ENCODE measurements at regions not wholly inside any gene's neighbourhood (a gene's known extent, or its start where the extent isn't known, plus 50 kb on each side); places are given as distances from the start of the nearest gene placed in this dataset.
"Not testable (repeated sequence)": the region's sequence is repeated elsewhere in the genome, so short reads cannot be mapped to it uniquely, and the experiment has no call there.

DNA sequence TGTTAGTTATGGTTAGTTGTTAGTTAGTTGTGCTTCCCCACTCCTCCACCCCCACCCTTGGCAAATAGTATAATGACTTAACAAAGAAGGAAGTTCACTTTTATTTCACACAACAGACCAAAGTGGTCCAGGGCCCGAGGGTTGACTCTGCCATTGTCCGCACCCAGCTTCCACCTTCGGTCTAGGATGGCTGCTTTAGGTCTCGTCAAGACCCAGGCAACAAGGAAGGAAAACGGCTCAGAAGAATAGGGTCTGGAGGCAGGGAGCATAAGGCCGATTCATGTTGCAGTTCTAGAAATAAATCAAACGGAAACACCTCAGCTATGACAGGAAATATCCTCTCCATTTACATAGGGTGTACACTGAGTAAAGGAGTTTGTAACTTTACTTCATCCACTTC lies 206.0 kb upstream of the CXCR4 start:
- DNase-seq (ENCODE audit: low spot score) = no peak

DNA sequence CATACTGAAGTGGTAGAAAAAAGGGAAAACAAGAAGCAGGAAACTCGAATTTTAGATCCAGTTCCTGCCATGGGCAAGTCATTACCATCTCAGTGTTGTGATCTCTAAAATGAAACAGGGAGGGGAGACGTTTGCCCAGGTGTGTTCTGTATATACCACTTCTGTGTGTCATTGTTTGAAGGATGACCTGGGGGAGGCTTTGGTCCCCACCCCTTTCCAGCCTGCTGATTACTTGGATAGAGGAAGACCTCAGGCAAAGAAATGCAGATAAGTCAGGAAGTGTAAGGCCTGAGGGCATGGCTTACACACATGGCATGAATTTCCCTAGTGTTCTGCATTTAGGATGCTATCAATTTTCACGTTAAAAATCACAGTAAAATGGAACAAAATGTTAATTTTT lies 205.2 kb upstream of the CXCR4 start:
- no peak for DNase-seq (ENCODE audit: low spot score)

GRCh38 chr2:136322428-136322827 lies 204.5 kb upstream of the CXCR4 start:
- DNase-seq (ENCODE audit: low spot score) = no peak

DNA sequence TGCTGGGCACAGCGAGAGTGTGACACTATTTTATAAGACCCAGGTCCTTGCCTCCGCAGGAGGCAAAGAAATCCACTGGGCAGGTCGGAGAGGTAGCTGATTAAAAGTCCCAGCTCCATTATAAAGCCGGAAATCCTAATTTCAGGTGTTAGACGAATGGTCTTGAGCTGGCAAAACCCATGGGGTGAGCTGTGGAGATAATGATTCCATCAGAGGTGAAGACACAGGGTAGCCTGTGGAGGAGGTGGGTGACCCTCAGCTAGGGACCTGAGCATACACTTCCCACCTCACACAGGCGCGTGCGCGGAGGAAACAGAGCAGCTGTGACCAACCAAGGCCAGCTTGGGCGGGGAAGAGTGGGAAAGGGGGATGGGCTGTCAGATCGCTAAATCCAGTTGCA lies 201.7 kb upstream of the CXCR4 start:
- DNase-seq (ENCODE audit: low spot score) = no peak

DNA sequence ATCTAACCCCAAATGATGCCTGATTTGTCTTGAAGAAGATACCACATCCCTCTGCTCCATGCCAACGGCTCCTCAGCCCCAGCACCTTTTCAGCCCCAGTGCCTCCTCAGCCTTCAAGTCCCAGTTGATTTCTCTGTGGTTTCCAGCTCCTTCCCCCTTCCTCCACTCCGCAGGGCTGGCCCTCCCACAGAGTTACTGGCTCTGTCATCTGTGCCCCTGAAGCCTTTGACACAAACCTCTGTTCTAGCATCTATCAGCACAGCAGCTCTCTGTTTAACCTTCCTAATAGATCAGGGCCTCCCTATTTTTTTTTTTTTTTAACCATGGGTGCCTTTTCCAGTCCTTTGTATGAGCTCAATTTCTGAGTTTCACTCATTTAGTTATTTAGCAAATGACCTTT lies 201.3 kb upstream of the CXCR4 start:
- DNase-seq (ENCODE audit: low spot score) = no peak

GRCh38 chr2:136314240-136314639 lies 196.3 kb upstream of the CXCR4 start:
- no peak for DNase-seq (ENCODE audit: low spot score)

- not testable (repeated sequence) for DNase-seq (ENCODE audit: low spot score)
Observed at GRCh38 chr2:136312568-136312967, 194.6 kb upstream of the CXCR4 start.

DNA sequence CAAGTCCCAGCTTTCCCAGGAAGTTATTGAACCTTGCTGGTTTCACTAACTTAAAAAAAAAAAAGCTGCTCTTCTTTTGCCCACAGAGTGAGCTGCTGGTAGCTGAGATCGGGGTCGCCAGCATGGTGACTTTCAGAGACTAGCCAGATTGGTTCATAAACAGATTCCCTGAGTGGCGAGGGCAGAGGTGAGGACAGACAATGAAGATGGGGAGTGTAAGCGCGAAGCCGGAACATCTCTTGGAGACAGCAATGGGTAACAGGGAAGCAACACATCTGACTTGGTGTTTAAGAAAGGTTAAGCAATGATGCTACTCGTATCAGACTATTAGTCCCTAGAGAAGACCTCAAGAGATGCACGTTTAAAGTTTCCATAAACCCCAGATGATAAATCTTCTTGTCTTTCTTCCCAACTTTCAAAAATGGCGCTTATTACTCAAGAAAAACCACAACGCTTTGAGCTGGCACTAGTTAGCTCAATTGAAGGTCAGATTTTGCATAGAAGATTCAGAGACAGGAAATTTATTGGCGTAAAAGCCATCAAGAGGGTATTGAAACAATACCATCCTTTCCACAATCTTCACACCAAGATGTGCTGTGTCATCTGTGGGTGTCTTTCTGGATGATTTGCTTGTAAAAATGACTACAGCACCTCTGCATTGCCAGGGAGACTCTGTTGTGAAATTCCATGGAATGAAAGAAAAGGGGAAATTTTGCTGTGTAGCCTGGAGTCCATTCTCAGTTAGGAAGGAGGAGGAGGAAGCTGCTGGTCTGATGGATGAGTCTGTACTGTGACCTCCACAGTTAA lies 193.1 kb upstream of the CXCR4 start:
- DNase-seq (ENCODE audit: low spot score) = no peak

- DNase-seq (ENCODE audit: low spot score) = no peak
Observed at GRCh38 chr2:136310005-136310495, 192.1 kb upstream of the CXCR4 start.

DNA sequence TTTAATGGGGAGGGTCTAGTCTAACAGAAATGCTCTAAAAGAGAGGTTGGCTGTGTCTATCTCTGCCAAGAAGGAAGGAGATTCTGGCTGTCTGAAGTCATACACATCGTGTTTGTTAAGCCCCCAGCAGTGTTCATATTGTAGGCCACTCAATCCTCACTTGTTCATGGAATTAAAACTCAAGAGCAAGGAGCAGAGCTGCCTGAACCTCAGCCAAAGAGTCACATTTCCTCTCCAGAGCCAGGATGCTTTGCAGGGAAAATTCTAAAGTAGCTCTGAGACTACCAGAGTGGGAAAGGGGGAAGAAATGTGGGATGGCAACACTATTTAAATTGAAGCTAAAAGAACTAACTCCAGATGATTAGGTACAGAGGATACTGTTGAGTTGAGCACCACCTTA lies 190.7 kb upstream of the CXCR4 start:
- DNase-seq (ENCODE audit: low spot score) = no peak

- DNase-seq (ENCODE audit: low spot score) = no peak
Observed at GRCh38 chr2:136306836-136307235, 188.9 kb upstream of the CXCR4 start.

DNA sequence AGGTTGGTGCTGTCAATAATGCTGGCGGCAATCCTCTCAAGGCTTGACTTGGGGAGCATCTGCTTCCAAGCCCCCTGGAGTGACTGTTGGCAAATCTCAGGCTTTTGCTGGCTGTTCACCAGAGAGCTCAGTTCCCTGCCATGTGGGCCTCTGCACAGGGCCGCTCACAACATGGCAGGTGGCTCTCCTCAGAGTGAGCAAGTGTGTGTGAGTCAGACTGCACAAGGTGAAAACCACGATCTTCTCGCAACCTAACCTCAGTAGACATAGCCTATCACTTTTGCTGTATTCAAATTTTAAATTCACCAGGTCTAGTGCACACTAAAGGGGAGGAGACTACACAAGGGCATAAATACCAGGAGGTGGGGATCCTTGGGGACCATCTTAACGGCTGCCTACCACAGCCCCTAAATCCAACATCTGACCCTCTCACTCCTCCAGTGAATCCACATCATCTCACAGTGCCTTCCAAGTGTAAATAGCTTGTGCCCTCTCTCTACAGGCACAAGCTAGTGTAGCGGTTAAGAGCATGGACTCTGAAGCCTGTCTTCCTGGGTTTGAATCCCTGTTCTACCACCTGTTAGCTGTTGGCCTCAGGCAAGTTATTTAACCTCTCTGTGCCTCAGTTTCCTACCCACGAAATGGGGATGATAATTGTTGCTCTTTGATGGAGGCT lies 187.7 kb upstream of the CXCR4 start:
- DNase-seq (ENCODE audit: low spot score) = no peak

DNA sequence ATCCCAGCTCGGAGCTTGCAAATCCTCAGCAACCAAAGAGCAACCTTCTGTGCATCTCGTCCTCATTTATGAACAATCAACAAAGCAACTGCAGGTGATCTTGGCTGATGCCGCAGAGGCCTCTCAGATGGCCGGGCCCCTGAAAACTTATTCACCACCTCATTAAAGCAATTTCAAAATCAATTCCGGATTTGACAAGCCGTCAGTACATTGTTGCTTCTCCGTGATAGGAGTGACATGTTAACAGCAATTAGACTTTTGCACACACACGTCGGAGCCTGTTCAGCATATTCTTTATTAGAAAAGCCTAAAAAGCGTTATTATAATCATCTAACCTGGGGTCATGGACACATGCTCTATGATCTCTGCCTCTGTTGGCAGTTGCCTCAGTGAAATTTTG lies 183.1 kb upstream of the CXCR4 start:
- no peak for DNase-seq (ENCODE audit: low spot score)

DNA sequence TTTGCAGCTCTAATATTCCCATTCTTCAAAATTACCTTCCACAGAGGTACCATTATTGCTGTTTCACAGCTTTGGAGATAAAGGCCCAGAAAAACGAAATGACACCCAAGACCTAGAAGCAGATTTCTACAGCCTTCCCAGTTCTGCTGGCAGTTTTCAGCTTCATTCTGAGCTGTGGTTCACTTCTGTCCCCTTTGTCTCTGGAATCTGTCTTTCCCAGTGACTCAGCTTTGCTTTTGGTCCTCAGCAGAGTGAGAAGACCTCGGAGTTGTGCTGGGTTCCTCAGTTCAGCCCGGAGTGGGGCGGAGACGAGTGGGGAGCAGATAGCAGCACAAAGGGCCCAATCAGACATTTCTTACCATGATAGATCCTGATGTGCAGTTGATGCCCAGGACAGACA lies 180.7 kb upstream of the CXCR4 start:
- DNase-seq (ENCODE audit: low spot score) = no peak

- no peak for DNase-seq (ENCODE audit: low spot score)
Observed at GRCh38 chr2:136297994-136298393, 180.0 kb upstream of the CXCR4 start.

GRCh38 chr2:136297312-136297711 lies 179.4 kb upstream of the CXCR4 start:
- DNase-seq (ENCODE audit: low spot score) = no peak

DNA sequence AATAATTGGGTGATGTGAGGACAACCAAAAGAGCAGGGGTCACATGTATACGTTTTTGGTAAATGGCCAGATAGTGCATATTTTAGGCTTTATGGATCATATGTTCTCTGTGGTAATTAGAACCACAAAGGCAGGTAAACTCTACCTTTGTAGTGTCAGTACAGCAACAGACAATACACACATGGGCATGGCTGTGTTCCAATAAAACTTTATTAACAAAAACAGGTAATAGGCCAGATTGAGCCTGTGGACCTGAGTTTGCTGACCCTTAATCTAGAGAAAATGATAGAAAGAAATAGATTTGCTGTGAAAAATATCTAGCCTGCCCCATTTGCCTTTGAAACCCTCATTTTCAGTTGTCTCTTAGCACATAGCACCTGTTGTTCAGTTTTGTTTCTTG lies 177.2 kb upstream of the CXCR4 start:
- no peak for DNase-seq (ENCODE audit: low spot score)

GRCh38 chr2:136291871-136292270 lies 173.9 kb upstream of the CXCR4 start:
- DNase-seq (ENCODE audit: low spot score) = no peak

DNA sequence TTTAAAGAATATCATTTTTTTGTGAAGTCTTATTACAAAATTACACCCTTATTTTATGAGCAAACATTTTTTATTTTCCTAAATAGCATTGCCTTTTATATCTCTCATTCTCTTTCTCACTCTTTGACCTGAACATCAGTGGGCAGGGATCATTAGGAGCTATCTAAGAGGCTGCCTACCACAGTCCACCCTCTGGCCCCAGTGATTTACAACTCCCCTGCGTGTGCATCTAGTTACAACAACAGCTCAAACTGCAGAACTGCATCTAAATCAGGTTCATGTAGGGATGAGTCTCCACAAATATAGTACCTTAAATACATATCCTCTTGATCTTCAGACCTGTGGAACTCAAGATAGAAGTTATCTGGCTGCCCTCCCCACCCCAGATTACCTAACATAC lies 172.4 kb upstream of the CXCR4 start:
- DNase-seq (ENCODE audit: low spot score) = no peak

DNA sequence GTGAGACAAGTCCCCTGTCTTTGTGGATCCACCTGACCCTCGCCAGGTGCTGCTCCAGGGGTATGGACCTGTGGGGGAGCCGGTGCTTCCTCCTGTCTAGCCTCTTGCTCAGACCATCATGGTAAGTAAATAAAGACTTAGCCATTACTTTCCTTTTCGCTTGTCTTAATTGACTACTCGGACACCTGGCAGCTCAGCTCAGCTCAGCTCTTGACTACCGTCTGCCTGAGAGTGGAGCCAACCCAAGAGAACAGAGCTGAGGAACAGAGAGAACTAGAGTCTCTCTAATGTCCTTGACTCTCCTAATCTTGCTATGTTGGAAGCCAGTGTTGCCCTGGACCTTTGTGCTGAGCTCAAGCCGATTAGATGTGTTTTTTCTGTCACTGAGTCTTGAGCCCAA lies 170.3 kb upstream of the CXCR4 start:
- no peak for DNase-seq (ENCODE audit: low spot score)

DNA sequence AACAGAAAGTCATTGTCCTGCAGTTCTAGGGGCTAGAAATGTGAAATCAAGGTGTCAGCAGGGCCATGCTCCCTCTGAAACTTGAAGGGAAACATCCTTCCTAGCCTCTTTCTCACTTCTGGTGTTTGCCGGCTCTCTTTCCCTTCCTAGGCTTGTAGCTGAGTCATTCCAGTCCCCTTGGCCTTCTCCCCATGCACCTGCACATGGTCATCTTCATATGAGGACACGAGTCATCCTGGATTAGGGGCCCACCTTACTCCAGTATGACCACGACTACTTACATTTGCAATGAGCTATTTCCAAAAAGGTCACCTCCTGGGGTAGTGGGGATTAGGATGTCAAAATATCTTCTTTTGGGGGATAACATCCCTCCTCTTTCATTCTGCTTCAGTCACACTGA lies 168.5 kb upstream of the CXCR4 start:
- no peak for DNase-seq (ENCODE audit: low spot score)

DNA sequence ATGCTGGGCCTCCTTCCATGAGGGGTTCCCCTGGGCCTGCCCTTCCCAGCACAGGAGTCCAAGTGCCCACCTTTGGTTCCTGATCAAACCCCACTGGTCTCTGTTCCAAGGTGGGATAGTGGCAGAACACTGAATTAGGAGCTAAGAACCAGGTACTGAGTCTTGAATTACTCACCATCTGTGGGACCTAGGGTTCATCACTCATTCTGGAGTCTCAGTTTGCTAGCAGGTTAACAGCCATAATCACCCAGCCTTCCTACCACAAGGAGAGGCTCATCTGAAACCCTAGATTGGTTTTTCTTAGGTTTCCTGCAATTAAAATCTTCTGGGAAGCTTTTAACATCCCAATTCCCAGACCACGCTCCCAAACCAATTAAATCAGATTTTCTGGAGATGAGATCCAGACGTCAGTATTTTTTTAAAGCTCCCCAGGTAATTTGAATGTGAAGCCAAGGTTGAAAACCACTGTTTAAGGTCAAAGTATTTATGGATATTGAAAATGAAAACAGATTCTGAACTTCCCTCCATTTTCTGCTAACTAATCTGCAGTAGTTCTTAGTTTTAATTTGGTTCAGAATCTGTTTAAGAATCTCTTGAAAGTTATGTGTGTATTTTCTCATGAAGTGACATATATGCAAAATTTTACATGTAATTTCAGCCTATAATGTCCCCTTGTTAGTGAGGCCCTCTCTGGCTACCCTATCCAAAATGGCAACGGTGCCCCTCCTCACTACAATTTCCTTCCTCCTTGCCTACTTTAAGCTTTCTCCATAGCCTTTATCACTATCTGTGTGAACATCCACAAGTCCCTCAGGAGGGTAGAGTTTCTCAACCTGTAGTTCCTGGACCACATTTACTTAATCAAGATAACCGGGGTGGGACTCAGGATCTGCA lies 166.5 kb upstream of the CXCR4 start:
- DNase-seq (ENCODE audit: low spot score) = no peak

DNA sequence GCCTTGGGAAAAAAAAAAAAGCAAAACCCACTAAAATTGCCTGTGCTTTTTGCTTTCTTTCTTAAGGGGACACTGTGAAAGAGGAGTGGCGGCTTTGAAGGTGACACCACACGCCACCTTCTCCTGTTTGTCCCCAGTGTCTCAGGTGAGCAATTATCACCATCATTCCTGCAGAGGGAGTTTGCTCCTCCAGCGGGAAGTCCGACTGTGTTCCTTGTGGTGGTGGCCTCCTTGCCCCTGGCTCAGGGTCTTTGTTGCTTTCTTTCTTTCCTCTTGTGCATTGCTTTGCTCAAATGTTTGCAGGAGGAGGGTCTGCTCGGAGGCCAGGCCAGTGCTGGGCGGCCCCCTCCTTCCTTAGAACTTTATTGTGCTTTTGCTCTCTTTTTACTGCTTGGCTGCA lies 164.3 kb upstream of the CXCR4 start:
- no peak for DNase-seq (ENCODE audit: low spot score)

Data from kidney capillary endothelial cell (primary cell).